AG20443 (cell line): ENCODE measurements at regions not wholly inside any gene's neighbourhood (a gene's known extent, or its start where the extent isn't known, plus 50 kb on each side); places are given as distances from the start of the nearest gene placed in this dataset.

Experiments used
- DNase-seq: peaks from one replicate; pipeline ENCODE4 v3.0.0; 2012; ENCODE audit warnings: low spot score, mixed read lengths

GRCh38 chr17:11081342-11081741, 159.7 kb upstream of the SHISA6 start:
- DNase-seq: no peak

DNA sequence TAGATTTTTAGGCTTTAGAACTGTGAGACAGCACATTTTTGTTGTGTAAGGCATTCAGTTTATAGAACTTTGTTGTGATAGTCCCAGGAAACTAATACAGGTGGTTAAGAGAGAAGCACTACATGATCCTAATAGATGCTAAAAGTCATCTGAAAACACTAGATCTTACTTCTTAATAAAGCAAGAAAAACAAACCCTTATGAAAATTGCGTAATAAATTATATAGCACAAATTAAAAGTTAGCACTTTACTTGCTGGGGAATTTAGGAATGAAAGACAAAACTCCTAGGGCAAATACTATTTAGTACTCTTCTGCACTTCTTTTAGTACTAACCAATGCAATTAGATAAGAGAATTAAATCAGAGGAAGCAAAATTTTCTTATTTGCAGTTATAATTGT, 163.3 kb upstream of the SHISA6 start:
- no peak for DNase-seq

DNA sequence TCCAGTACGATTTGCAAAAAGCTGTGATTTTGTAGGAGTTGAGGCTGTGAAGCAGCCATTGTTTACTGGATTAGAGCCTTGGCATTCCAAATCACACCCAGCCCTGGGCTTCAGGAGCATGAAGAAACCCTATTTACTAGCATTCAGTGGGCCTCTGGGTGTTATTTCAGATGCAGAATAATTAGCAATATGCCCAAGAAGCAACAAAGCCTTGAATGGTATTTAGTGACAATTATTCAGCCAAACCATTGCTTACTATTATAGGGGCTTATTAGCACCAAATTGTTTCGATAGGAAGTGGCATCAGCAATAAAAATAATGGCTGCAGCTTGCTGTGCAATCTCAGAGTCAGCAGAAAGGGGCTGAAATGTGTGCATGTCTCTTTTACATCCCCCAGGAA, 166.6 kb upstream of the SHISA6 start:
- DNase-seq: no peak

DNA sequence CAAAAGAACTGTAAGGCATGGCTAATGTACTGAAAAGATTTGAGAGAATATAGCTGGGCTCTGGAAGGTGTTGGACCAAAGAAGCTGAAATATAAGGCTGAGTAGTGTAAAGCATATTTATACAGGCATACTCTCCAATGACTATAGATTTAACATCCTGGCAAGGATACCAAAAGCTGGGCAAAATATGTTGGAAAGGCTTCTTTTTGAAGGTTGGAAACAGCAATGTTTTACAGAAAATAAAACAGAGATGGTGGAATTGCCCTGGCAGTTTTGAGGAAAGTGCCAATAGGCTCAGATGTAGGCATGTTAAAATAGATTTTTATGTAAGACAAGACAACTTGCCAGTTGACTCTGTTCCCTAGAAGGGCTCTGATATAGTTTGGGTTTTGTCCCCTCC, 184.1 kb upstream of the SHISA6 start:
- no peak for DNase-seq

- no peak for DNase-seq
Measured at GRCh38 chr17:11053846-11054245, 187.2 kb upstream of the SHISA6 start.

DNA sequence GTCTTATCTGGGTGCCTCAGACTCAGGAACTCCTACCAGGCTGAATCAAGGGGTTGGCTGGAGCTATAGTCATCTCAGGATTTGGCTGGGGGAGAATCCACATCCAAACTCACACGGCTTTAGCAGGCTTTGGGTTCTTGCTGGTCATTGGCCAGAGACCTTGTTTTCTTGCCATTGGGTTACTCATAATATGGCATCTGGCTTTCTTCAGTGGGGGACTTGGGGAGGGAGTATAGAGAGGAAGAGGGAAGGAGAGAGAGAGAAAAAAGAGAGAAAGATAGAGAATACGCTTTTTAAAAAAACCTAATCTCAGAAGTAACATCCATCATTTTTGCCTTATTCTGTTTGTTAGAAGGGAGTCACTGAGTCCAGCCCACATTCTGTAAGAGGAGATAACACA, 191.5 kb upstream of the SHISA6 start:
- no peak for DNase-seq

- DNase-seq: no peak
Measured at GRCh38 chr17:11047228-11047627, 193.8 kb upstream of the SHISA6 start.

DNA sequence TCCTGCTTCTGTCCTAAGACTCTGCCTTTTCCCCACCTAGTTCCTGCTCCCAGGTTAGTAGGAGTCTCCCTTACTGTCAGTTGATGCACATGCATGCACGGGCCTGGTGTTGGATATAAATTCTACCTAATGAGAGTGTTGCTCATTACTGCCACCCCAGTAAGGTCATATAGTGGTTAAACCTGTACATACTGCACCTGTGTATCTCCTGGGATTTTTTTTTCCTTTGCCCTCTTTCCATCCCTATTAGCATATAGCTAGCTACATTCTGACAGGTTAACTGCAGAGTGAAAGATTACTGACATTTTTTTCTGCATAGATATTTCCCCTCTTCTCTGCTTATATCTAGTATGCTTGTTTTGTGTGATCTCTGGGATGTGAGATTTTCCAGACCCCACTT, 201.5 kb upstream of the PIRT start:
- no peak for DNase-seq

- DNase-seq: no peak
Measured at GRCh38 chr17:11035681-11036080, 197.8 kb upstream of the PIRT start.

DNA sequence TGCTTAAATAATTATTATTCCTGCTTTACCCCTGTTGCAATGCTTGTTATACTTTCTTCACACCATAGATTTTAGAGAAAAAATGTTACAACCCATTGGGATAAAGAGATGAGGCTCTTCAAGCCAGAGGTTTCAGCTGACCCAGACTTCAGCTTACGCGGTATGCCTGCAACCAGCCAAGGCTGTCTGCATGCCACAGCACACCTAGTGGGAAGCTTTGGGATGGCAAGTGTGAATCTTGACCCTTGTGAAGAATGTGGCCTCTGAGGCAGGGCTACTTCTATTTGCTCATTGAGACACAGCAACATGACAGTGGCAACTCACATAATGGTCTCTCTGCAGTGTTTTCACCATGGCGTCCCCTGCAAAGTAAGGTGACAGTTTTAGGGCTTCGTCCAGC, 193.9 kb upstream of the PIRT start:
- no peak for DNase-seq

GRCh38 chr17:11029791-11030190, 191.9 kb upstream of the PIRT start:
- DNase-seq: no peak

GRCh38 chr17:11028349-11028748, 190.5 kb upstream of the PIRT start:
- no peak for DNase-seq

- DNase-seq: no peak
Measured at GRCh38 chr17:11026903-11027302, 189.0 kb upstream of the PIRT start.

- DNase-seq: no peak
Measured at GRCh38 chr17:11023639-11024479, 186.0 kb upstream of the PIRT start.

GRCh38 chr17:11006530-11006929, 168.6 kb upstream of the PIRT start:
- no peak for DNase-seq

GRCh38 chr17:11005940-11006339, 168.1 kb upstream of the PIRT start:
- no peak for DNase-seq

- no peak for DNase-seq
Measured at GRCh38 chr17:11002417-11002816, 164.5 kb upstream of the PIRT start.

DNA sequence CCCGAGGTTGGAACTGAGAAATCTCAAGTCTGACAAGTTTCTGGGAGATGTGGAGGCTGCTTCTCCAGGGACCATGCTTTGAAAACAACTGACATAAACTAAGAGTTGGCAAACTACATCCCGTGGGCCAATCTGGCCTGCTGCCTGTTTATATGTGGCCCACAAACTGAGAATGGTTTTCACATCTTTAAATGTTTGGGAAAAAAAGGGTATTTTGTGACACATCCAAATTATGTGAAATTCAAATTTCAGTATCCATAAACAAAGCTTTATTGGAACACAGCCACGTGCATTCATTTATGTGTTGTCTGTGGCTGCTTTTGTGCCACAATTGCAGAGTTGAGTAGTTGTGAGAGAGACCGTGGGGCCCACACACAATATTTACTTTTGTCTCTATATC, 163.8 kb upstream of the PIRT start:
- DNase-seq: no peak

DNA sequence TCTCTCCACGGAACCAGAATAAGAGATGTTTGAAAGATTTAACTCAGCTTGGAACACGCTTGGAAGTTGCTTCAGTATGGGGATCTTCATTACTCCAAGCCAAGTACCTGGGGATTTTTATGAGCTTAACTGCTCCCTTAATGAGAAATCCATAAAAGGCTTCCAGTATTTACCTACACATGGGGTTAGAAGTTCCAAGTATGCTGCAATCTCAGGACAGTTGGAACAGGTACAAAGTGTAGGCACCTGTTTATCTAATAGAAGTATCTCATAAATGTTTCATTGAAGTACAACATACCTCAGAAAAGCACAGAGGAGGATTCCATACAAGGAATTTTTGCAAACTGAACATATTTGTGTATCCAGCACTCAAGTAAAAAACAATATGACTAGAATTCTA, 161.6 kb upstream of the PIRT start:
- DNase-seq: no peak

GRCh38 chr17:10993126-10993525, 155.2 kb upstream of the PIRT start:
- no peak for DNase-seq

DNA sequence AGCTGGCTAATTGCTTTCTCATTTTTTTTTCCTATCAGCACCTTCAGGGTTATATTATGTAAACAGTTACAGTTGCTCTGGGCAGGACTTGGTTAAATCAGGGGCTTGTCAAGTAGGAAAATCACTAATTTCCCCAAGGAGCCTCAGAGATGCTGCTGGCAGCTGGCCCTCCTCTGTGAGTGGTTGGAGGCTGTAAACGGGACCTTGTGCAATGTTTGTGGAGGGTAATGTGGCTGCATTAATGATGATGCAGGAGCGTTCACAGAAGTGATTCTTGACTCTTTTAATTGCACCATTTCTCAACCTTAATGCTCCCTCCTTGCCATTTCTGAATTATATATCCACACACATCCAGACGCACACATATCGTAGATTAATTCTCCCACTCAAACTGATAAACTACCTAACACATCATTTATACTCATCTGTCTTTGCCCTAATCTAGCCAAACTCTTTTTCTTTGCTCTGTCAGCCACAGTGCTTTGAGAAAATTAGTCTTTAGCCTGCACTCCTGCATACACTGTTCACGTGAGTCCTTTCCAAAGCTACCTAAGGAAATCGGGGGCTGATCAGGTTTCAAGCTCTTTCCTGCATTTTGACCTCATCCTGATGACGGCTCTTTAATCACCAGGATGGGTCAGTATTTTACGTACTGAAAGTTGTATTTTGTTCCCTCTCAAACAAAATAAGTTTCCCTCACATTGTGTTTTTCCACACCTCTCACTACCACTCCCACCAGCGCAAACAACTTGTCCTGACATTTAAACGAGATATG, 154.4 kb upstream of the PIRT start:
- no peak for DNase-seq

- no peak for DNase-seq
Measured at GRCh38 chr17:10987786-10988185, 149.9 kb upstream of the PIRT start.

- DNase-seq: no peak
Measured at GRCh38 chr17:10984220-10984619, 146.3 kb upstream of the PIRT start.

DNA sequence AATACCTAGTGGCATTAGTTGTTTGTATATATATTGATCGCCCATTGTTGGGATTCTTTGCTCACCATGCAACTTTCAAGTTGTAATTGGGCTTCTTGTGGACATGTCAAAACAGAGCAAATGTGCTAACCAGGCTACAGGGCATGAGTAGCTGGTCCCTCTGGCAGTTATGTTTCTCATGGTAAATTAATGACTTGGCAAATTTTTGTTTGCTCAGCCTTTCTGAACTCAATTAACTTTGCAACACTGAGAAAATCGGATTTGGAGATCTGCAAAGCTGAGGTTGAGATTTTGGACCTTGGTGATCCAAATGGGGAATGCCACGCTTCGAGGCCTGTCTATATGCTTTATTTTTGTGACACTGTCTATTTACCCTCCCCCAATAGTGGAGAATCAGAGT, 138.5 kb upstream of the PIRT start:
- no peak for DNase-seq
